Ovary (tissue), 7 donors: ENCODE measurements at regions not wholly inside any gene's neighbourhood (a gene's known extent, or its start where the extent isn't known, plus 50 kb on each side); places are given as distances from the start of the nearest gene placed in this dataset.

ENCODE experiments used
- DNase-seq, 5 donors: peaks; one replicate each; pipeline ENCODE4 v3.0.0-alpha.2; 2019 to 2020
- H3K27ac ChIP-seq, 2 donors: fragments of 200-600 bp; one replicate each; pipeline versions ENCODE4 v1.5.1 to v1.8.0; 2019 to 2022
- H3K27me3 ChIP-seq: fragments of 200-600 bp; one replicate; pipeline ENCODE4 v1.8.0; 2022
- H3K36me3 ChIP-seq: fragments of 200-600 bp; sonication (generic); one replicate; pipeline ENCODE4 v1.5.1; 2019
- H3K4me1 ChIP-seq: one replicate; pipeline ENCODE4 v1.8.1; 2013; ENCODE audit warnings: mild to moderate bottlenecking, moderate library complexity; ENCODE audit not compliant: insufficient read depth
- H3K4me3 ChIP-seq: fragments of 200-600 bp; sonication (generic); one replicate; pipeline ENCODE4 v1.5.1; 2017
- H3K9me3 ChIP-seq, 2 donors: fragments of 200-600 bp in 1 of 2; sonication (generic) in 1 of 2; one replicate each; pipeline versions ENCODE4 v1.5.1 to v1.8.1; 2013 to 2019; ENCODE audit warnings: mild to moderate bottlenecking in 1 of 2, moderate library complexity in 1 of 2
- CTCF ChIP-seq, 3 donors: fragments of 450-650 bp in 2 of 3; fragments of 200-600 bp in 1 of 3; IDR thresholded peaks; one replicate each; pipeline versions ENCODE4 v1.5.1 to v1.8.0; 2016 to 2022; ENCODE audit warnings: antibody characterized with exemption in 3 of 3, mild to moderate bottlenecking in 1 of 3
- EP300 ChIP-seq: sonication (generic); formaldehyde crosslinking; IDR thresholded peaks from one replicate; pipeline ENCODE4 v1.6.1; 2017; ENCODE audit warnings: antibody characterized with exemption
- POLR2A ChIP-seq: fragments of 450-650 bp; IDR thresholded peaks from one replicate; pipeline ENCODE4 v1.6.1; 2017; ENCODE audit warnings: antibody characterized with exemption, mild to moderate bottlenecking, moderate library complexity
- WGBS, 3 donors: extraction: QIAGEN DNeasy Blood & Tissue Kit in 1 of 3; methylation state at CpG; one replicate each; pipeline versions ENCODE4 v1.1.5 to v1.1.7; 2013 to 2017; 5-methylcytosine and 5-hydroxymethylcytosine counted together
- intact Hi-C, 4 donors: fragments of 100-400 bp; cut with DNase I; formaldehyde crosslinking; loops; one replicate each; pipeline versions ENCODE4 v1.11.0 to v1.15.1; 2022 to 2023
- donor health status: DM: no; HTN: no; CAD: no; lungs with moderate emphysema.
- donor health status: DM: no; HTN: no; CAD: no.
- donor health status: Bipolar disorder and iron deficiency.
- donor health status: DM: no; HTN: no; CAD: no.
- donor health status: DM: yes; HTN: yes; CAD: no.

- DNase-seq = no peak
- no peak overlapping the region for H3K4me3 ChIP-seq
- WGBS, 3 donors = 35 to 40% (median 39%) methylated on average over 2 of the region's 2 CpGs
- no peaks in the 10 kb centered on the region for H3K4me1 ChIP-seq
- H3K36me3 ChIP-seq = no peaks in the 10 kb centered on the region
- H3K9me3 ChIP-seq = no peaks in the 10 kb centered on the region
- no peak overlapping the region for H3K27ac ChIP-seq
- no peaks in the 10 kb centered on the region for H3K27me3 ChIP-seq
- TF ChIP-seq POLR2A (no peak), EP300 (no peak), CTCF (IDR thresholded peaks at IDR 0.05) (no peak)
- intact Hi-C loops = no loop called here
Observed at GRCh38 chr11:103730131-103730940, 306.1 kb upstream of the DDI1 start.

- intact Hi-C loops = no loop called here
- no peak for DNase-seq
- TF ChIP-seq CTCF (IDR thresholded peaks at IDR 0.05) (no peak), EP300 (no peak), POLR2A (no peak)
Observed at GRCh38 chr11:103731670-103732069, 304.8 kb upstream of the DDI1 start.

GRCh38 chr11:103733889-103734288 lies 302.6 kb upstream of the DDI1 start:
- H3K27ac ChIP-seq = no peak overlapping the region
- no peak overlapping the region for H3K4me3 ChIP-seq
- TF ChIP-seq POLR2A = no peak
- no peak for TF ChIP-seq CTCF (IDR thresholded peaks at IDR 0.05)
- no peak for TF ChIP-seq EP300
- 77 to 83% (median 78%) methylated on average over 1 of the region's 1 CpG for WGBS, 3 donors
- no peak for DNase-seq
- peaks cover 4% of the 10 kb centered on the region for H3K4me1 ChIP-seq
- intact Hi-C loops = no loop called here
- H3K27me3 ChIP-seq = no peaks in the 10 kb centered on the region
- H3K36me3 ChIP-seq = no peaks in the 10 kb centered on the region
- no peaks in the 10 kb centered on the region for H3K9me3 ChIP-seq

More at GRCh38 chr11:103731670-103732069, 304.8 kb upstream of the DDI1 start:
- Histone ChIP-seq H3K4me1 (no peaks in the 10 kb centered on the region), H3K36me3 (no peaks in the 10 kb centered on the region), H3K27ac (no peak overlapping the region), H3K9me3 (no peaks in the 10 kb centered on the region), H3K4me3 (no peak overlapping the region), H3K27me3 (no peaks in the 10 kb centered on the region)
- 49 to 52% (median 50%) methylated on average over 2 of the region's 2 CpGs for WGBS, 3 donors

- Histone ChIP-seq H3K4me1 (peaks cover 4% of the 10 kb centered on the region), H3K36me3 (no peaks in the 10 kb centered on the region), H3K9me3 (no peaks in the 10 kb centered on the region), H3K27me3 (no peaks in the 10 kb centered on the region), H3K4me3 (no peak overlapping the region), H3K27ac (no peak overlapping the region)
- no peak for DNase-seq
- TF ChIP-seq CTCF (IDR thresholded peaks at IDR 0.05) (no peak), EP300 (no peak), POLR2A (no peak)
- 45 to 66% (median 60%) methylated on average over 4 of the region's 4 CpGs for WGBS, 3 donors
- intact Hi-C loops = no loop called here
Observed at GRCh38 chr11:103735497-103736032, 300.9 kb upstream of the DDI1 start.
